ENCODE measurements at regions not wholly inside any gene's neighbourhood (a gene's known extent, or its start where the extent isn't known, plus 50 kb on each side); places are given as distances from the start of the nearest gene placed in this dataset.

- no peak overlapping the region for H3K27ac ChIP-seq
- no peaks in the 10 kb centered on the region for H3K4me1 ChIP-seq (replicated peaks in 1 of 2)
- H3K27me3 ChIP-seq: peaks cover 5% of the 10 kb centered on the region
- no peaks in the 10 kb centered on the region for H3K36me3 ChIP-seq (replicated peaks in 1 of 2)
- DNase-seq: no peak
- 58 to 64% (median 59%) methylated on average over 3 of the region's 3 CpGs for WGBS, 4 donors
- TF ChIP-seq POLR2A (IDR thresholded peaks at IDR 0.05): no peak
- TF ChIP-seq CTCF (IDR thresholded peaks at IDR 0.05): no peak
- intact Hi-C loops (cut with DNase I): no loop called here
- no peak overlapping the region for H3K4me3 ChIP-seq
- no peaks in the 10 kb centered on the region for H3K9me3 ChIP-seq (replicated peaks in 1 of 3)
Measured at GRCh38 chr9:19624519-19624918, 164.3 kb downstream of the SLC24A2 start.

GRCh38 chr9:19623941-19624340 is 164.9 kb downstream of the SLC24A2 start:
- DNase-seq: no peak
- H3K27me3 ChIP-seq: peaks cover 5% of the 10 kb centered on the region
- TF ChIP-seq CTCF (IDR thresholded peaks at IDR 0.05) (no peak), POLR2A (IDR thresholded peaks at IDR 0.05) (no peak)
- H3K9me3 ChIP-seq (replicated peaks in 1 of 3): no peaks in the 10 kb centered on the region
- no peaks in the 10 kb centered on the region for H3K36me3 ChIP-seq (replicated peaks in 1 of 2)
- H3K4me3 ChIP-seq: no peak overlapping the region
- H3K4me1 ChIP-seq (replicated peaks in 1 of 2): no peaks in the 10 kb centered on the region
- H3K27ac ChIP-seq: no peak overlapping the region
- WGBS, 4 donors: 23 to 48% (median 44%) methylated on average over 4 of the region's 4 CpGs
- intact Hi-C loops (cut with DNase I): no loop called here

GRCh38 chr9:19620326-19620725 is 168.5 kb downstream of the SLC24A2 start:
- TF ChIP-seq POLR2A (IDR thresholded peaks at IDR 0.05): no peak
- no peak for TF ChIP-seq CTCF (IDR thresholded peaks at IDR 0.05)
- Histone ChIP-seq H3K27me3 (peaks cover 5% of the 10 kb centered on the region), H3K4me1 (replicated peaks in 1 of 2) (no peaks in the 10 kb centered on the region), H3K27ac (peak overlapping the region in 1 of 5 donors; percentile 45), H3K9me3 (replicated peaks in 1 of 3) (no peaks in the 10 kb centered on the region), H3K4me3 (no peak overlapping the region), H3K36me3 (replicated peaks in 1 of 2) (no peaks in the 10 kb centered on the region)
- intact Hi-C loops (cut with DNase I): no loop called here
- no peak for DNase-seq
- 43 to 53% (median 49%) methylated on average over 4 of the region's 4 CpGs for WGBS, 4 donors

- Histone ChIP-seq H3K4me3 (no peak overlapping the region), H3K36me3 (replicated peaks in 1 of 2) (no peaks in the 10 kb centered on the region), H3K27me3 (peaks cover 5% of the 10 kb centered on the region), H3K4me1 (replicated peaks in 1 of 2) (no peaks in the 10 kb centered on the region), H3K27ac (peak overlapping the region in 1 of 5 donors; percentile 45), H3K9me3 (replicated peaks in 1 of 3) (no peaks in the 10 kb centered on the region)
- 42 to 65% (median 57%) methylated on average over 5 to 7 of the region's 7 CpGs for WGBS, 4 donors
- DNase-seq: peak in 2 of 7 donors; percentile 21 to 90
- no peak for TF ChIP-seq CTCF (IDR thresholded peaks at IDR 0.05)
- TF ChIP-seq POLR2A (IDR thresholded peaks at IDR 0.05): no peak
- intact Hi-C loops (cut with DNase I): no loop called here
Measured at GRCh38 chr9:19619221-19619620, 169.6 kb downstream of the SLC24A2 start.
